GM23338 (cell line): ENCODE measurements at regions not wholly inside any gene's neighbourhood (a gene's known extent, or its start where the extent isn't known, plus 50 kb on each side); places are given as distances from the start of the nearest gene placed in this dataset.

Experiments used
- ATAC-seq: fragments of 200-7000 bp; cut with Tn5 transposase; 3 replicates; pipeline ENCODE4 v1.9.1; 2020
- DNase-seq: peaks from one replicate; pipeline ENCODE4 v3.0.0-alpha.2; 2015; ENCODE audit warnings: low spot score
- H2AFZ ChIP-seq: fragments of 200-600 bp; sonication (generic); 2 replicates; pipeline ENCODE4 v1.8.0; 2016; ENCODE audit warnings: antibody characterized with exemption, mild to moderate bottlenecking, moderate library complexity
- H3F3A ChIP-seq: fragments of 200-600 bp; sonication (generic); replicated peaks from 2 replicates; pipeline ENCODE4 v1.8.0; 2017; ENCODE audit warnings: antibody characterized with exemption, mixed run types, low read depth
- H3K27ac ChIP-seq: fragments of 200-600 bp; sonication (generic); 2 replicates; pipeline ENCODE4 v1.6.1; 2016; ENCODE audit warnings: low read depth
- H3K27me3 ChIP-seq: fragments of 200-600 bp; sonication (generic); 2 replicates; pipeline ENCODE4 v1.8.0; 2016; ENCODE audit warnings: mild to moderate bottlenecking, mixed run types, moderate library complexity; ENCODE audit not compliant: insufficient read depth
- H3K36me3 ChIP-seq: fragments of 200-600 bp; sonication (generic); 2 replicates; pipeline ENCODE4 v1.8.0; 2016; ENCODE audit warnings: mild to moderate bottlenecking; ENCODE audit not compliant: insufficient read depth
- H3K4me1 ChIP-seq: fragments of 200-600 bp; sonication (generic); 2 replicates; pipeline ENCODE4 v1.8.0; 2016; ENCODE audit warnings: mild to moderate bottlenecking, moderate library complexity; ENCODE audit not compliant: insufficient read depth
- H3K4me2 ChIP-seq: fragments of 200-600 bp; sonication (generic); 2 replicates; pipeline ENCODE4 v1.7.1; 2017; ENCODE audit warnings: mixed run types
- H3K4me3 ChIP-seq: fragments of 200-600 bp; sonication (generic); 2 replicates; pipeline ENCODE4 v1.6.1; 2016; ENCODE audit warnings: mixed run types
- H3K79me2 ChIP-seq: fragments of 200-600 bp; sonication (generic); replicated peaks from 2 replicates; pipeline ENCODE4 v1.8.0; 2017; ENCODE audit warnings: mild to moderate bottlenecking; ENCODE audit not compliant: insufficient read depth
- H3K9me2 ChIP-seq: fragments of 200-600 bp; sonication (generic); 2 replicates; pipeline ENCODE4 v1.8.0; 2017; ENCODE audit not compliant: insufficient read depth
- H4K20me1 ChIP-seq: fragments of 200-600 bp; sonication (generic); replicated peaks from 2 replicates; pipeline ENCODE4 v1.8.0; 2017; ENCODE audit warnings: mild to moderate bottlenecking; ENCODE audit not compliant: insufficient read depth
- H3K27ac Mint-ChIP-seq: 2 replicates; pipeline ENCODE4 v1.8.0; 2020; ENCODE audit warnings: inconsistent platforms, mild to moderate bottlenecking, moderate library complexity, mixed read lengths
- H3K27me3 Mint-ChIP-seq: 3 replicates; pipeline ENCODE4 v1.8.0; 2022; ENCODE audit warnings: low read depth, mild to moderate bottlenecking, moderate library complexity, mixed read lengths, inconsistent platforms; ENCODE audit not compliant: insufficient read depth, poor library complexity
- H3K36me3 Mint-ChIP-seq: 3 replicates; pipeline ENCODE4 v1.8.0; 2021; ENCODE audit warnings: low read depth, mild to moderate bottlenecking, inconsistent platforms, moderate library complexity, mixed read lengths
- H3K4me1 Mint-ChIP-seq: 3 replicates; pipeline ENCODE4 v1.8.0; 2020; ENCODE audit warnings: mild to moderate bottlenecking, inconsistent platforms, mixed read lengths
- H3K4me3 Mint-ChIP-seq: 3 replicates; pipeline ENCODE4 v1.8.0; 2021; ENCODE audit warnings: moderate library complexity, mild to moderate bottlenecking, inconsistent platforms, mixed read lengths
- H3K9me3 Mint-ChIP-seq: 3 replicates; pipeline ENCODE4 v1.8.0; 2020; ENCODE audit warnings: moderate library complexity, mild to moderate bottlenecking, inconsistent platforms, mixed read lengths
- CTCF ChIP-seq, 2 experiments: fragments of 200-600 bp in 1 of 2; sonication (generic) in 1 of 2; conservative IDR thresholded peaks; 2 replicates each; pipeline versions ENCODE4 v1.5.1 to v1.6.1; 2016 to 2017; ENCODE audit warnings: antibody characterized with exemption in 2 of 2, low read depth in 2 of 2, mild to moderate bottlenecking in 2 of 2, moderate library complexity in 1 of 2
- ETS1 ChIP-seq: IDR thresholded peaks from 2 replicates; pipeline ENCODE4 v1.6.1; 2016; ENCODE audit warnings: antibody characterized with exemption
- REST ChIP-seq: IDR thresholded peaks from one replicate; pipeline ENCODE4 v1.6.1; 2018; ENCODE audit warnings: antibody characterized with exemption; ENCODE audit not compliant: unreplicated experiment
- STAT1 ChIP-seq: IDR thresholded peaks from one replicate; pipeline ENCODE4 v1.6.1; 2016; ENCODE audit warnings: antibody characterized with exemption; ENCODE audit not compliant: unreplicated experiment
- ZNF114 ChIP-seq: fragments of 250-450 bp; sonication (Bioruptor Pico); IDR thresholded peaks from 2 replicates; pipeline ENCODE4 v1.5.0; 2020; ENCODE audit warnings: mild to moderate bottlenecking, moderate library complexity

- TF ChIP-seq ETS1 (no peak), REST (no peak)
Measured at GRCh38 chr13:71237332-71237731, 629.7 kb downstream of the DACH1 start (continued).

GRCh38 chr13:71219698-71220415 lies 647.1 kb downstream of the DACH1 start:
- no peaks in the 10 kb centered on the region for H3F3A ChIP-seq
- DNase-seq (peak; percentile 13), ATAC-seq (no peak; the same call in 2 of the 3 replicates)
- no peak for TF ChIP-seq ZNF114 (CRISPR knock-in tag)
- no peak for TF ChIP-seq REST
- TF ChIP-seq ETS1, result no peak
- TF ChIP-seq STAT1, result no peak
- TF ChIP-seq CTCF (conservative IDR thresholded peaks at IDR 0.05; ENCODE audit: low read depth in 2 of 2), result no peak

More at GRCh38 chr13:71219698-71220415, 647.1 kb downstream of the DACH1 start:
- peak overlapping the region; percentile 87; the same call in 1 of the 2 replicates for H3K27ac Mint-ChIP-seq
- no peaks in the 10 kb centered on the region for H3K27me3 Mint-ChIP-seq
- peaks cover 14% of the 10 kb centered on the region for H3K4me1 Mint-ChIP-seq
- H3K36me3 ChIP-seq, result no peaks in the 10 kb centered on the region
- no peaks in the 10 kb centered on the region for H3K9me3 Mint-ChIP-seq
- H3K79me2 ChIP-seq, result no peaks in the 10 kb centered on the region
- H3K9me2 ChIP-seq, result no peaks in the 10 kb centered on the region
- H3K27ac ChIP-seq, result no peak overlapping the region
- peak overlapping the region; percentile 45; the same call in 1 of the 2 replicates for H3K4me2 ChIP-seq
- no peaks in the 10 kb centered on the region for H3K36me3 Mint-ChIP-seq
- H3K27me3 ChIP-seq, result no peaks in the 10 kb centered on the region
- H4K20me1 ChIP-seq, result no peaks in the 10 kb centered on the region
- peaks cover 12% of the 10 kb centered on the region for H3K4me1 ChIP-seq
- peak overlapping the region; percentile 29; the same call in 1 of the 3 replicates for H3K4me3 Mint-ChIP-seq
- H2AFZ ChIP-seq, result peak overlapping the region; percentile 40; the same call in 1 of the 2 replicates
- H3K4me3 ChIP-seq, result no peak overlapping the region
